ENCODE measurements at regions not wholly inside any gene's neighbourhood (a gene's known extent, or its start where the extent isn't known, plus 50 kb on each side); places are given as distances from the start of the nearest gene placed in this dataset.

DNA sequence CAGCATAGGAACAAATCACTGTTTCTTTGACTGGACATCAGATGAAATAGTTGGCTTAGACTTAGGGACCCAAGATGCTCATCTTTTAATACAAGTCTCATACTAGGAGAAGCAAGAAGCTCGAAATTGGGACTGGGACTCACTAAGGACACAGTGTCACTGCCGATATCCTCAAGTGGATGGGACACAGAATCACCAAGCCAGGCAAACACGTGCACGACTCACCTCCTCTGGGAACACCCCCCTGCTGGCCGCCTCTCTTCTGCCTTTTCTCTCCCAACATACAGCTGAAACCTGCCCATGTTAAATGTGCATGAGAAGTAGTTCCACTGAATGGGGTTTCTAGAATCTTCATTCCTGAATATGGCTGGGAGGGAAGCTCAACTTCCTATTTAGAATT is 106.6 kb upstream of the FAM204A start:
- H3K9ac ChIP-seq (ENCODE audit: insufficient read depth in 1 of 2, low read length in 2 of 2), result no peak overlapping the region
- peaks cover 0 to 5% (median 0%) of the 10 kb centered on the region in 3 donors for H3K27me3 ChIP-seq (ENCODE audit: control insufficient read depth in 3 of 3, insufficient read depth in 3 of 3, low read length in 2 of 3)
- 63 to 75% methylated on average over 5 of the region's 5 CpGs for WGBS, 2 donors
- peaks cover 0 to 3% (median 0%) of the 10 kb centered on the region in 5 donors for H3K4me1 ChIP-seq (ENCODE audit: control insufficient read depth in 5 of 5, insufficient read depth in 5 of 5, low read length in 5 of 5)
- DNase-seq (no peak), ATAC-seq (ENCODE audit: insufficient read depth, low FRiP score) (no peak)
- H3K36me3 ChIP-seq (ENCODE audit: control insufficient read depth in 4 of 4, insufficient read depth in 4 of 4, low read length in 4 of 4), result no peaks in the 10 kb centered on the region
- H3K4me3 ChIP-seq, result no peak overlapping the region
- H3K9me3 ChIP-seq (ENCODE audit: control insufficient read depth in 4 of 4, insufficient read depth in 3 of 4, low read length in 3 of 4), result peaks cover 0 to 3% (median 0%) of the 10 kb centered on the region in 4 donors
- TF ChIP-seq, protein P1, sequence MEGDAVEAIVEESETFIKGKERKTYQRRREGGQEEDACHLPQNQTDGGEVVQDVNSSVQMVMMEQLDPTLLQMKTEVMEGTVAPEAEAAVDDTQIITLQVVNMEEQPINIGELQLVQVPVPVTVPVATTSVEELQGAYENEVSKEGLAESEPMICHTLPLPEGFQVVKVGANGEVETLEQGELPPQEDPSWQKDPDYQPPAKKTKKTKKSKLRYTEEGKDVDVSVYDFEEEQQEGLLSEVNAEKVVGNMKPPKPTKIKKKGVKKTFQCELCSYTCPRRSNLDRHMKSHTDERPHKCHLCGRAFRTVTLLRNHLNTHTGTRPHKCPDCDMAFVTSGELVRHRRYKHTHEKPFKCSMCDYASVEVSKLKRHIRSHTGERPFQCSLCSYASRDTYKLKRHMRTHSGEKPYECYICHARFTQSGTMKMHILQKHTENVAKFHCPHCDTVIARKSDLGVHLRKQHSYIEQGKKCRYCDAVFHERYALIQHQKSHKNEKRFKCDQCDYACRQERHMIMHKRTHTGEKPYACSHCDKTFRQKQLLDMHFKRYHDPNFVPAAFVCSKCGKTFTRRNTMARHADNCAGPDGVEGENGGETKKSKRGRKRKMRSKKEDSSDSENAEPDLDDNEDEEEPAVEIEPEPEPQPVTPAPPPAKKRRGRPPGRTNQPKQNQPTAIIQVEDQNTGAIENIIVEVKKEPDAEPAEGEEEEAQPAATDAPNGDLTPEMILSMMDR (IDR thresholded peaks at IDR 0.05; ENCODE audit: control extremely low read depth, extremely low read depth), result no peak
- H3K27ac ChIP-seq (ENCODE audit: low read depth in 1 of 2, low read length in 1 of 2), result no peak overlapping the region

DNA sequence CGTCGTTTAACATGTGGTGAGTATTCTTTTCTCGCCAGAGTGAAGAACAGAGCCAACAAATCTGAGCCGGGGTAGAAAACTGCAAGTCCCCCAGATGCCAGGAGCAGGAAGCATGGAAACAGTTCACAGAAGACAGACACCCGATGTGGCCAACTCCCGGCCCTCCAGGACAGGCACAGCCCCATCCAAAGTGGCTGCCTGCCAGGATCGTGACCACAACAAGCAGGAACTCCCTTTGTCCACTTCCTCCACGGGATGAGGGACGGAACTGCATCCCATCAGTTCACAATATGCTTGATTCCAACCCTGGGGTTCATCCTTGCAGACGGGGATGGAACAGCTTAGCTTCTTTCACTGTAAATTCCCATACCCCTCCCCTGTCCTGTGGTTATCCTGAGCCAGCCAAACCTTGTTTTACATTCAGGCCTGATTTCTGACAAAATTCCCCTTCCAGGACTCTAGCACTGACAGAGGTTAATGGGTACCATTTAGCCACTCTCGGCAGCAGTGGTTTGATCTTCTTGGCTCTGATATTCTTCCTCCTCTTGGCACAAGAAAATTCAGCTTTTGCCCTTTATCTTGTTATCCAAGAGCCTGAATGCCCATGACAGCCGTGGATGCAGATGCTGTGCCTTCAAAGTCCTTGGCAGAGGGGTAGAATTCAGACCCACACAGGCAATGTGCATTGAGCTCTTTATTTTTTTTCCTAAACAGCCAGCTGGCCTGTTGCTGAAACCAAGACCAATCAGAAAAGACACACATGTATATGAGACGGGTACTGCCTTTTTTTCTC is 105.5 kb upstream of the FAM204A start:
- Histone ChIP-seq H3K36me3 (ENCODE audit: control insufficient read depth in 4 of 4, insufficient read depth in 4 of 4, low read length in 4 of 4) (no peaks in the 10 kb centered on the region), H3K27me3 (ENCODE audit: control insufficient read depth in 3 of 3, insufficient read depth in 3 of 3, low read length in 2 of 3) (peaks cover 0 to 5% (median 0%) of the 10 kb centered on the region in 3 donors), H3K4me1 (ENCODE audit: control insufficient read depth in 5 of 5, insufficient read depth in 5 of 5, low read length in 5 of 5) (peaks cover 0 to 3% (median 0%) of the 10 kb centered on the region in 5 donors), H3K9me3 (ENCODE audit: control insufficient read depth in 4 of 4, insufficient read depth in 3 of 4, low read length in 3 of 4) (peaks cover 0 to 3% (median 0%) of the 10 kb centered on the region in 4 donors), H3K9ac (ENCODE audit: insufficient read depth in 1 of 2, low read length in 2 of 2) (no peak overlapping the region), H3K27ac (ENCODE audit: low read depth in 1 of 2, low read length in 1 of 2) (no peak overlapping the region), H3K4me3 (no peak overlapping the region)
- peak; percentile 45 to 68 (median 49) for DNase-seq
- no peak for ATAC-seq (ENCODE audit: insufficient read depth, low FRiP score)
- WGBS, 2 donors, result 51 to 61% methylated on average over 13 of the region's 13 CpGs
- TF ChIP-seq, protein P1 (IDR thresholded peaks at IDR 0.05; ENCODE audit: control extremely low read depth, extremely low read depth), result no peak

DNA sequence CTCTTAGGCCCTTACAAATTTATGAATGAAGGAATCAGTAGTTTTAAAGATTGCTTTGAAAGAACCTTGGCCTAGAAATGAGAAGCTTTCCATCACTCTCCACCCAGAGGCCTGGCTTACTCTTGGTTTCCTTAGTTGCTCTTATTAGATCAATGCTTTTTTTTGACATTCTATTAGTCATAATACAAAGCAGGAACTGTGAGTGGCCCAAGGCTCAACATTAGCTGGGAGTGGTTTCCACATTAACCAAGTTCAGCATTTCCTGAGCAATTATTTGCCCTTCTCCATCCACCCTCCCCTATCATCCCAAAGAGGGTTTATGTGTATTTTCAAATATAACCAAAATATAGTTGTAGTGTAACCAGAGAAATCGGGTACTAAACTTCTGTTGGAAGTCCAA is 103.4 kb upstream of the FAM204A start:
- TF ChIP-seq, protein P1 (IDR thresholded peaks at IDR 0.05; ENCODE audit: control extremely low read depth, extremely low read depth), result no peak
- no peak for ATAC-seq (ENCODE audit: insufficient read depth, low FRiP score)
- WGBS, 2 donors, result 72 to 92% methylated on average over 1 of the region's 1 CpG

More for the DNA sequence above, 103.4 kb upstream of the FAM204A start:
- Histone ChIP-seq H3K27ac (ENCODE audit: low read depth in 1 of 2, low read length in 1 of 2) (no peak overlapping the region), H3K36me3 (ENCODE audit: control insufficient read depth in 4 of 4, insufficient read depth in 4 of 4, low read length in 4 of 4) (no peaks in the 10 kb centered on the region), H3K4me1 (ENCODE audit: control insufficient read depth in 5 of 5, insufficient read depth in 5 of 5, low read length in 5 of 5) (peaks cover 0 to 3% (median 0%) of the 10 kb centered on the region in 5 donors), H3K9ac (ENCODE audit: insufficient read depth in 1 of 2, low read length in 2 of 2) (no peak overlapping the region), H3K4me3 (no peak overlapping the region), H3K27me3 (ENCODE audit: control insufficient read depth in 3 of 3, insufficient read depth in 3 of 3, low read length in 2 of 3) (peaks cover 0 to 1% (median 0%) of the 10 kb centered on the region in 3 donors), H3K9me3 (ENCODE audit: control insufficient read depth in 4 of 4, insufficient read depth in 3 of 4, low read length in 3 of 4) (peaks cover 0 to 5% (median 2%) of the 10 kb centered on the region in 4 donors)
- no peak for DNase-seq
